ENCODE measurements at regions not wholly inside any gene's neighbourhood (a gene's known extent, or its start where the extent isn't known, plus 50 kb on each side); places are given as distances from the start of the nearest gene placed in this dataset.

DNA sequence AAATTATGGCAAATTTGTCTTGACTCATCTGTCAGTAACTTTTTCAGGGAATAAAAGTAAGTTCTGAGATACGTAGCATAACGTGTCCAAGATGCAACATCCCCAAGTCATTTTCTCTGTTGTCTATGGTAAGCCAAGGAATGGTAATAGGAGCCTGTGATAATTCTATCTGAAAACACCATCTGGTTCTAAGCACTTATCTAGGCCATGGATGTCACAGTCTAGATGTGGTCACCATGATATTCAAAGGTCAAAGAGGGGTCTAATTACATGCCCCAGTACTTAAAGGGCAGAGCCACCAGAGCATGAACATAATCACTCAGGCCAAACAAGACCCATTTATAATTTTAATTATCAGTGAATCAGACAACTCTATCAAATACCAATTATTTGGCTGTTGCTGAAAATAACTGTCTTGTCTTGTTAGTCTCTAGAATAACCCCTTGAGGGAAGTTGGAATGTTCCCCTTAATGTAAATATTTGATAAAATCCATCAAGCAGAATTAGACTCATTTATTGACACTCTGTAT, 225.1 kb upstream of the MPPED2 start:
- no peak for FAIRE-seq

GRCh38 chr11:30810116-30810515, 224.0 kb upstream of the MPPED2 start:
- no peak for FAIRE-seq

DNA sequence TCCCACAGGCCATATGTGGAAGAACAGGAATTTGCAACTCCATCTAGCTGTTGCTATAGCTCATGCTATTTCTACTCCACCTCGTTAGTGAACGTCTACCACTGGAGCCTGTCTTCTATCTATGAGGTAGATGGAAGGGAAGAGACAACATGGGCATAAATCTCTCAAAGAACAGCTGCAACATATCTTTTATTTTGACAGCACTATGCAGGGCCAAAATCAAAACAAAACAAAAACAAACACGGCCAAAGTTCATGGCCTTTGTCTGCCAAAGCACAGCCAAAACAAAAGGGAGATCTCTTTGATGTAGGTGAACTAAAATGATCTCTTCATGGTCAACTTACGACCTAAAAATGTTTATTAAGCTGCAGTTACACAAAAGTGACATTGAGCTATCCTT, 215.2 kb upstream of the MPPED2 start:
- FAIRE-seq = no peak

DNA sequence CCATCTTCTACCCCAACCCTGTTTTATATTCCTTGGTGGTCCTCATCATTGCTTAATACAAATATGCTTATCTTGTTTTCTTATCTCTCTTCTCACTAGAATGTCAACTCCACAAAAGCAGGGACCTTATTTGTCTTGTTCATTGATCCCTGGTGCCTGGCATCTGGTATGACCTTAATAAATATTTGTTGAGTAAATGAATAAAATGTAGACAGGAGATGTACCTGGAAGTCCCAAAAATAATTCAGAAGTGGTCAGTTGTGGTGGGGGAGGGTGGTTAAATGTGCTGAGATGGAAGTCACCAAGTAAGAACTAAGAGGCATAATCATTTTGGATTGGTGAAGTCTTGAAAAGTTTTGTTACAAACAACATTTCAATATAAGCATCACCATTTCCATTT, 214.8 kb upstream of the MPPED2 start:
- no peak for FAIRE-seq

DNA sequence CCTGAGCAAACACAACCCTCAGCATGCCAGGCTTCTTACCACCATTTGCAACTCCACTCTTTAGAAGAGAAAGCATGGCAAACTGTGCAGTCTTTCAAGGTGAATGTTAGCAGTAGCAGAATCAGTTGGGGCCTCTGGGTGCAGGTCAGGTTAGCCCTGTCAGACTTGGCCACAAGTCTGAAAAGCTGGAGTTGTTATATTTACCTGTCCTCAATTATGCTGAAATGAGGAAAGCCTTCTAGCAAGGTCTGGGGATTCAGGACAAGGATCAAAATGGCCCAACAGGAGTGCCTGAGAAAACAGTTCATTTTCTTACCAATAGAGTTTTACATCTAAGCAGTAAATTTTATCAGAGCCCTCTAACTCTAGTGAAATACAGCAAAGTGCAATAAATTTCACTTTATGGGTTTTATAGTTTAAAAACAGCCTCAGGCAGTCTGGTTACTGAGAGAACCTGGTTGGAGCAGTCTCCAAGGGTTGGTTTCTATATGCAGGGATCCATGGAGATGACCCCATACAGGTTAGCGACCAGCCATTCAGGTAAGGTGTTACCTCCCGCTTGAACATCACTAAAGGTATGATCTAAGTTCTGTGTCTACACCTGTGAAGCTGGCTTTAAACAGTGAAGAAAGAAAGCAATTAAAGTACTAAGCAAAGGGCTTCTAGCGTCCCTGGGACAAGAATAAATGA, 212.5 kb upstream of the MPPED2 start:
- no peak for FAIRE-seq

GRCh38 chr11:30789270-30789669, 203.1 kb upstream of the MPPED2 start:
- no peak for FAIRE-seq

GRCh38 chr11:30788849-30789248, 202.7 kb upstream of the MPPED2 start:
- FAIRE-seq = no peak

DNA sequence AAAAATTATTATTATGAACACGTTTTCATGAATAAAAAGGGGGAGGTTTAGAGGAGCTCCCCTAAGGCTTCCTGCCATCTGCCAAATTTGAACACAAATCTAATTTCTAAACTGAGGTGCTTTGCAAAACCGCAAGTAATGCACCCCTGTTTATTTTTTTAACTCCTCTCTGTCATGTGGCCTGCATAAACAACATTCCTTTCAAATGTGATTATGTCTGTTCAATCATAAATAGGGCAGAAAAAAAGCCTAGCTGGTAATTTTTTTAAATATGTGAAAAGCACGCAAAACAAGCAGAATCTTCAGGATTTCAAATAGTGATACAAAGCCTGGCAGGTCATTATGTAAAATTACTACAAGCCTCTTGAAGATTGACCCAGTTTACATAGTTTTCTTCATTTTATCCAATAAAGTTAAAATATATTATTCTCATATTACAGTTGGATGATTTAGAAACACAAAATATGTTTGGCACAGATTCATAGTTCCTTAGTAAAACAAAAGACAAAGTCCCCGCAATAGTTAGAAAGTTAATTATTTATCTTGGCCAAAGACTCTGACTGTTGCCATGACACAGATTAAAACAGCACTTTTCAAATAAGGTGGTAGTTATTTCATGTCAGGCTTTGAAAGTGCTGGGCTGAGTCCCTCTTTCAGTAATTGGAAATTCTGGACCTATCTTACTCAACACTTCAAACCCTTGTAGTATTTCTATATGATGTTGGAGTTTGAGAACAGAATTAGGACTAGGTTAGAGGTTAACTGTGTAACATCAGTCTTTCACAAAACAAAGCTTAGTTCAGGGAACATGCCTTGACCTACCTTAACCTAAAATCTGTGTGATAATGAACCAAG, 200.3 kb upstream of the MPPED2 start:
- peak; percentile 99 for FAIRE-seq

GRCh38 chr11:30778596-30778995, 192.4 kb upstream of the MPPED2 start:
- no peak for FAIRE-seq

GRCh38 chr11:30775233-30775522, 189.0 kb upstream of the MPPED2 start:
- FAIRE-seq = no peak

DNA sequence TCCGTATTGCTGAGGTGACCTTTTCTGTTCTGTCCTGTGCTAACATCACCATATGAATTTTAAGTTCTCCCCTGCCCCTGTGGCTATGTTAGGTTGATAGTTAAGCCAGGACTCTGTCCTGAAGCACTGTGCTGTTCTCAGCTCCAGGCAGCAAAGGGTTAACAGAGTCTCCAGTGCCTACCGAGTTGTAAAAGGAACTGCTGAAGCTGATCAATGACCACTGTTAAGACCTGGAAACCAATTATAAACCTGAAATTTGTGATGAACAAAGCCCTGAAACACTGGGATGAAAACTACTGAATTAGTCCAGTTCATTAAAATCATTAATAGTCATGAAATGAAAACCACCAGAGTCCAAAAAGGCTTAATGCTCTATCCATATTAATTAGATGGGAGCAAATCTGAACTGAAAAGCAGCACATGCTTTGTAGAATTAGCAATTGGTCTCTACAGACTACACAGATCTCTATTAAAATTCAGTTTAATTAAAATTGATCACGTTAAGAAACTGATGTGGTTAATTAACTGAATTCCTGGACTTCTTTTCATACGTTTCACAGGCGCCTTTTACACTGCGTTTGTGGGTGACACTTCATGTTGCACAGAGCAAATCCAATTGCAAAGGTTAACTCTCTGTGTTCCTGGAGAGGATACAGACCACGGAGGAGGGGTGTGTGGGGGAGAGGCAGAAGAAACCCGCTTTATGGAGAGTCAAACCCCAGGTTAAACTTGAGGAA, 188.5 kb upstream of the MPPED2 start:
- FAIRE-seq = no peak

DNA sequence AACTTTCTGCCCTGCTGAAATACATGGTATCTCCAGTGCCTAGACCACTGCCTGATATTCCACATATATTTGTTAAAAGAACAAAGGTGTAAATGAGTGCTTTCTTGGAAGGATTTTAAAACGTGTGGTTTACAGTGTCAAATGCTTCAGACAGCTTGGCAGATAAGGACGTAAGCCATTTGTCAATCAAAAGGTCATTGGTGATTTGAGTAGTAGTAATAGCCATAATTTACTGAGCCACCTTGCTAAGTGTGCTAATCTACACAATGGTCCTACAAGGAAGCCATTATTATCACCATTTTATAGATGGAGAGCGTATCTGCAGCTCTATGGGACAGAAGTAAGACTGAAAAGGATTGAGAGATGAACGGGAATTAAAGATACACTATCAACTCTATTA, 186.8 kb upstream of the MPPED2 start:
- no peak for FAIRE-seq

DNA sequence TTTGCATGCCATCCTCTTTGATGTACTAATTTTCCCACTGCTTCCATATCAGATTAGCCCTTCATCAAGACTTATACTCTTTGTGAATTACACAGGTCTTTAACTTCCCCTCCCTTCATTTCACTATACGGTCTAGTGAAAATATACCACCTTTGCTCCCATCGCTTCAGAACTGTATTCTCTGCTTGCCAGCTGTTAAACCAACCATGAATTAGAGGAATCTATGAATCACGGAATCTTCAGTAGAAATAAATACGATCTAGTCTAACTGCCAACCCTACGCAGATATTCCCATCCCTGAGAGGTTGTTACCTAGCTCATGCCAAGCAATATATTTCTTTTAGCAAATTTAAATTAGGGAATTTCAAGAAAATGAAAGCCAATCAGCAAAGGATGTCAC, 177.8 kb upstream of the MPPED2 start:
- FAIRE-seq = no peak

DNA sequence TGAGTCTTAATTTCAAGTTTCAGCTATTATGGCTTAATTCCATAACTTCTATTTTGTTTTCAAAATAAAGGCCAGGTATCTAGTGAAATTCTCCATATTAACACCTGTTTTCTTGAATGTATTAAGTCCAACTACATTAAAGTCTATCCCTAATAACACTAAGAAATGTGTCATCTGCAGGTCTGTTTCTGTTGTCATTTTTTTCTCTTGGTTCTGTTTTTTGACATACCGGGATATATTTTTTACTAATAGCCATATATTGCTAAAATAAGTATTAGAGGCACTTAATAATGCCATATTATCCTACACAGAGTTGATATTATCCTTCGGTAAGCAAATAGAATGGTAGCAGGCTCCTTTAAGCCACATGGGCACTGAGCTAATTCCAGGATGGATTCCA, 176.0 kb upstream of the MPPED2 start:
- FAIRE-seq = no peak

DNA sequence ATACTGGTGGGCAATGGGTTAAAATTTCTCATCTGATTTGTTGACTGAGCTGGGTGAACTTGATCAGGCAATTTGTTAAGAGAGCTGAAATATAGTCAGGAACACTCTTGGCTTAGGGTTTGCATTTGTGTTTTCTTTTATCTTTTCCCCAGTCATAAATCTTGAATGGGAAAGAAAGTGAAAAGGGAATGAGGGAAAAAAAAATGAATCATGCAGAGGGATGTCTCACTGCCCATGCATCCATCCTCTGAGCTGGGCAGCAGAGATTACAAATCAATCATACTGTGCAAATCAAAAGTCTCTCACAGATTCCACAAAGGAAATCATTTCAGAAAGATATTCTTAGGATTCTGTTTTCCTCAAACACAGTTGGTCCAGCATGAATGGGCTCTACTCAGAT, 174.2 kb upstream of the MPPED2 start:
- FAIRE-seq = no peak

GRCh38 chr11:30758946-30759504, 172.9 kb upstream of the MPPED2 start:
- FAIRE-seq = no peak

GRCh38 chr11:30758518-30758917, 172.4 kb upstream of the MPPED2 start:
- no peak for FAIRE-seq

- FAIRE-seq = no peak
Observed at GRCh38 chr11:30758012-30758411, 171.9 kb upstream of the MPPED2 start.

- FAIRE-seq = no peak
Observed at GRCh38 chr11:30753994-30754393, 167.8 kb upstream of the MPPED2 start.

DNA sequence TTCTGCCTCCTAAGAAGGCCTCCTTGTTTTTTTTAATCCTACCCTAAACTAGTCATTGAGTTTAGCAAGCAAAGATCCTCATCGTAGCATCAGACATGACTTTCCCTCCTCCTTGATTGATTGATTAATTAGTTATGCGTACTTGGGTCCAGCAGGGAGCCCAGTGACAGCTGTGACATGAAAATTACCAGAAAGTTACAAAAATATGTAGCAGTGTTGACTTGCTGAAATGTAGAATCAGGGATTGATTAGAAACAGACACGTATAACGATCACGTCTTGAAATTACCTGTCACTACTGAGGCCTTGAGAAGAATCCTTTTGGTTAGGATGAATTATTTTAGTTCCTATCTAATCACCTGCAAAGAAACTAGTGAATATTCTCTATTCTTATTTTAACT, 167.4 kb upstream of the MPPED2 start:
- no peak for FAIRE-seq

DNA sequence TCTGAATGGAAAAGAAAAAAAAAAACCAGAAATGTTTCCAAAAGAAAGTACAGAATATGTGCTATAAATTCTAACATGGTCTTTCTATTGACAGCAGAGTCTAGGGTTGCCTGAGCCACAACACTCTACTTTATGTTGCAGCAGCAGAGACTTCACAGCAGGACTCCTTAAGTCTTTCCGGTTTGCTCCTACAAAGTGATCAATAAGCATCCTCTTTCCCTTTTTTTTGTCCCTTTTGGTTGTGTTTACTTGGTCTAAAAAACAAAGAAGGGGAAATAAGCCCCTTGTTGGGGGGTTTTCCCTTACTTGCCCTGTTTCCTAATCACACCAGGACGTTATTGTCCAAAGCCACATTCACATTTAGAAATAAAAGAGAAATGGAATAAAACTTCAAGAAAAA, 163.1 kb upstream of the MPPED2 start:
- no peak for FAIRE-seq

GRCh38 chr11:30741039-30741550, 154.9 kb upstream of the MPPED2 start:
- FAIRE-seq = no peak

DNA sequence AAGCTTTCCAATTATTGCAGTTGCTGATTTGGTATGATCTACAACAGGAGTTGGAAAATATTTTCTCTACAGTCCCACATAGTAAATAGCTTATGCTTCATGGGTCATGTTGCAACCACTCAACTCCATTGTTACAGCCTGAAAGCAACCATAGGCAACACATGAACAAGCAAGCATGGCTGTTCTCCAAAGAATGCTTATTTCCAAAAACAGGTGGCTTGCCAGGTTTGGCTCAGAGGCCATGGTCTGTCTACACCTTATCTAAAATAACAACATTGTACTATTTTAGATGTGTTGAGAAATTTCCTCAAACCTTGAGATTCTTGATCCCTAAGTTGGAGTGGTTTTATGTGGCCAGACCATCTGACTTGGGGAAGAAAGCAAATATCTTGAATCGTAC, 153.9 kb upstream of the MPPED2 start:
- FAIRE-seq = no peak
